HG02840 (cell line): ENCODE measurements at regions not wholly inside any gene's neighbourhood (a gene's known extent, or its start where the extent isn't known, plus 50 kb on each side); places are given as distances from the start of the nearest gene placed in this dataset.
"Not testable (repeated sequence)": the region's sequence is repeated elsewhere in the genome, so short reads cannot be mapped to it uniquely, and the experiment has no call there.

Experiments used
- ATAC-seq: cut with Tn5 transposase; IDR thresholded peaks from one replicate; pipeline ENCODE4 v1.9.1; 2021; ENCODE audit warnings: mild to moderate bottlenecking, moderate library complexity, moderate number of reproducible peaks; ENCODE audit not compliant: unreplicated experiment, low FRiP score

DNA sequence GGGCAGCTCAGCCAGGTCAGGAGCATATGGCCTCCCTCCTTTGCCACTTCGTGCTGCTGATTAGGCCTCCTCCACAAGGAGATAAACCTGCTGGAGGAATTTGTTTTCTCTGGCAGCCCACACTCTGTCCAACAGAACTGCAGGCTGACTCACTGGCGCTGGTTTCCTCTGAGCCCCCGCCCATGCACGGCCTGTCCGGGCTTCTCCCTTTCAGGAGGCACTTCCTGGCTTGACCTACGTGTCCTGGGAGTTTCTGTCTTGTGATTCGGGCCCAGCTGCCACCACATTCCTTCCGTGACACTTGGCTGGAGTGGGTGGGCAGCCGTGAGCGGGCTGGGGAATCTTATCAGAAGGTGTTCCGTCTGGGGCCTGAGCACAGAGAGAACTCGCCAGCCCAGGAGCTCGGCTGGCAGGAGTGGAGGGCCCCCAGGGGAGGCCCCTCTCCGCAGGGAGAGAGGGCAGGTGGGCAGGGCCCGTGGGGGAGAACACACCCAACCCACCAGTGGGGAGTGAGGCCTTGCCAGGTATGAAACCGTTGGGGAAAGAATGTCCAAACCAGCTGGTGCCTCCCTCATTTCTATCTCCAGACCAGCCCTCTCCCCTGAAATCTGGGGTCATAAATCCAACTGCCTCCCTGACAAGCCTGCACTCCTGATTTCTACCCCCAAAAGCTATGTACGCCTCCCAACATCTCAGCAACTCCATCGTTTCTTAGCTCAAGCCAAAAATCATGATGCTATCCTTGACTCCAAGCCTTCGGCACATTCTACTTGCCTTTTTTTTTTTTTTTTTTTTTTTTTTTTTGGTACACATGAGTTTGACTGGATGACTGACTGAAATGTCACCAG, 110.6 kb upstream of the MEF2A start:
- ATAC-seq: no peak

DNA sequence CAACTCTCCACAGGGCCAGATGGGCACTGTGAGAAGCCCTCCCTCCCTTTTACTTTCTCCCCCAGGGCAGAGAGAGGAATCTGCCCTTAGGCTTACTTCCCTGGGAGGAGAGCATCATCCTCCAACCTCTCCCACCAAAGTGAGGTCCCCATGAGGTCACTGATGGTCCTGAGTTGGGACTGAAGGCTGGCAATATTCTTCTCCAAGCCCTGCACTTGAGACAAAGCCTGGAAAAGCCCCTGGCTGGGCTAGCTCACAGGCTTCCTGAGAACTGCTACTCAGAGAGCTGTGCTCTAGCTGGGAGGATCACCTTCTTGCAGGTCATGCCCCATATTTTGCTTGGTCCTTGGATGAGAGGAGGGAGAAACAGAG, 110.0 kb upstream of the MEF2A start:
- no peak for ATAC-seq

DNA sequence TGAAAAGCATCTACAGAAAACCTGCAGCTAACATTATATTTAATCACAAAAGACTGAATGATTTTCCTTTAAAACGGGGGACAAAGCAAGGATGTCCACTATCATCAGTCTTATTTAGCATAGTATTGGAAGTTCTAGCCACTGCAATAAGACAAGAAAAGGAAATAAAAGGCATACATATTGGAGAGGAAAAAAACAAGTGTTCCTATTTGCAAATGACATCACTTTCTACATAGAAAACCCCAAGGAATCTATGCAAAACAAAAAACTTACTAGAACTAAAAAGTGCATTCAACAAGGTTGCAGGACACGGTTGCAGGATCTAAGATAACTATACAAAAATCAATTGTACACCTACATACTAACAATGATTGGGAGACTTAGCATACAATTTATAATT, 101.6 kb upstream of the MEF2A start:
- no peak for ATAC-seq

DNA sequence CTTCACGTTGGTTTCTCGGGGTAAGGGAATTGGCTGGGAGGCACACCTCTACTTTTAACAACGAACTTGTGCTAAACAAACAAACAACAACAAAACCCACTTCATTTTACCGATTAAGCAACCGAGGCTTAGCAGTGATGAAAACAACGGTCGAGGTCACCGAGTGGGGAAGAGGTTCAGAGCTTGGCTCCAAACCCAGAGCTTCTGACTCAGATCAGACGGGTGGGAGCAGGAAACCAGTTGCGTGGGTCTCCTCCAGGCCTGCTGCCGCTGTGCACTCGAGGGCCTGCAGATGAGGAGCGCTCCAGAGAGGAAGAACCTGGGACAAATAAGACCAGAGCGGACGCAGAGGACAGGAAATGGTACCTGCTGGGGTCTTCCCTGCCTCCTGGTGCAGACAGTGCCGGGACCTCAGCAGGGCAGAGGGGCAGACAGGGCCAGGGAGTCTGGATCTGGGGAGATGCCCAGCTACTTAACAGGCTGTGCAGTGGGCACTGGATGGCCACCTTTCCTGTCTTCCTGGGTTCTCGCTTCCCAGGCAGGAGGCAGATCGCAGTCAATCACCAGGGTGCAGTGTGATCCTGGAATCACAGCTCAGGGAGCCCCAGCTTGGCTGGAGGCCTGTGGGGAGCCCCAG, 99.0 kb upstream of the MEF2A start:
- no peak for ATAC-seq

DNA sequence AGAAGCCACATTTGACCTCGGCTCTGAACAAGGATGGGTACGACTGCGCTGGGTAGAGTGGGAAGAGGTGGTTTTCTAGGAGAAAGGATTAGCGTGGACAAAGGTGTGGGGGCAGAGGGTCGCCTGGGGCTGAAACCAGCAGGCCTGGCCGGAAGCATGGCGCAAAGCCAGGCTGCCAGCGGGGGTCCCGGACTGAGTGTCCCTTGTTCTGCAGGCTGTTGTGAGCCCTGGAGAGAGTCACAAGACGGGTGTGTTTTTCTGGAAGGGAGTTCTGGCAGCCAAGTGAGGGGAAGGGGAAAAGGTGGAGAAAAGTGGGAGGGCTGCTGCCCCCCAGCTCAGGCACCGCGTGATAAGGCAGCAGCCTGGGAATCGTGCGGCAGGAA, 98.5 kb upstream of the MEF2A start:
- no peak for ATAC-seq

DNA sequence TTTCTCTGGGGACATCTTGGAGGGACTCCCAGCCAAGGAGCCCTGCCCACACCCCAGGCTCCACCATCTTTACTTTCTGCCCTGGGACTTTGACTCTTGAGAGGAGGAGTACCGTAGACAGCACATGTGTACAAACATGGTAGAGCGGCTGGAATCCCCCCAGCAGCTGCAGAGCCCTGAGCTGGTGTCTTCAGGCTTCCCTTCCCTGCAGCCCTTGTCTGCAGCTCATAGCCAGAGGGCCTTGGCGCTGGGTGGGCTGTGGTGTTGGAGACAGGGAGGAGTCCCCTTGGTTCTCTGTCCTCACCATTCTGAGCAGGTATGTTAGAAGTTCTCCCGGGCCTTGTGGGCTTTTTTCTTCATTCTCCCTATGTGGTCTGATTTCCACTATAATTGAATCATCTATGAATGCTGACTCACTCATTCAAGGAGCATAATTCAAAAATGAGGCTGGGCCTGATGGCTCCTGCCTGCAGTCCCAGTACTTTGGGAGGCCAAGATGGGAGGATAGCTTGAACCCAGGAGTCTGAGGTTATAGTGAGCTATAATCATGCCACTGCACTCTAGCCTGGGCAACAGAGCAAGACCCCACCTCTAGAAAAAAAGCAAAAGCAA, 97.8 kb upstream of the MEF2A start:
- no peak for ATAC-seq

DNA sequence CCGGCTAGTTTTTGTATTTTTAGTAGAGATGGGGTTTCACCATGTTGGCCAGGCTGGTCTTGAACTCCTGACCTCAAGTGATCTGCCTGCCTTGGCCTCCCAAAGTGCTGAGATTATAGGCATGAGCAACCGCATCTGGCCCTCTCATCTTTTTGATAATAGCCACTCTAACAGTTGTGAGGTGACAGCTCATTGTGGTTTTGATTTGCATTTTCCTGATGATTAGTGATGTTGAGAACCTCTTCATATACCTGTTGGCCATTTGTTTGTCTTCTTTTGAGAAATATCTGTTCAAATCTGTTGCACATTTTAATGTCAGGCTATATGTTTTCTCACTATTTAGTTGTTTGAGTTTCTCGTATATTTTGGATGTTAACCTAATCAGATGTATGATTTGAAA, 95.6 kb upstream of the MEF2A start:
- ATAC-seq: not testable (repeated sequence)

DNA sequence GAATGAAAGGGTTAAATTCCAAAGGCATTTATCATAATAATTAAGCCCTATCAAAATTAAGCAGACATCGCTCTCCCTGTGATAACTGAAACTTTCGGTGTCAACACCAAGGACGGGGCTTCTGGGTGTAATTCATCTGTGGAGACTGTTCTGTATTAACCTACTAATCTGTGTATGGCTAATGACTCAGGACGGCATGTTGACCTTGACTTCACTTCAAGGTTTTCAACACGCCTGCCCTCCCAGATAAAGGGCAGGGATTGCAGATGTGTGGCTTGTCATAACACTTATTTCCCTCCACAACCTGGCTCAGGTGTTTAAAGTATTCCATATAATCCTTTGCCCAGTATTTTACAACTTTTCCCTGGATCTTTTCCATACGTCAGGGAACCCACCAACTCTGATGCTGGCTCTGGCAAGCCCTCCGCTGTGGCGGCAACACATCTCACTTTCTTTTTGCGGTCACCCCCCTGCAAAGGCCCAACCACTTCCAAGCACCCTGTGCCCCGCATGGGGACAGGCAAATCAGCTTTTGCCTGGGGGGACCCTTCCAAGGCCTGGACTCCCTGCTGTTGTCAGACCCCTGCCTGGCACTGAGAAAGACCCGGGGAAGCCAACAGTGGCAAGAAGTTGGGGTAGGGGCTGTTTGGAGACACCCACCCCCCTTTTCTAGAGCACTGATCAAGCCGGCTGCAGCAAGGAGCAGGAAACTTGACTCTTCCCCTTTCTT, 93.2 kb upstream of the MEF2A start:
- ATAC-seq: no peak

DNA sequence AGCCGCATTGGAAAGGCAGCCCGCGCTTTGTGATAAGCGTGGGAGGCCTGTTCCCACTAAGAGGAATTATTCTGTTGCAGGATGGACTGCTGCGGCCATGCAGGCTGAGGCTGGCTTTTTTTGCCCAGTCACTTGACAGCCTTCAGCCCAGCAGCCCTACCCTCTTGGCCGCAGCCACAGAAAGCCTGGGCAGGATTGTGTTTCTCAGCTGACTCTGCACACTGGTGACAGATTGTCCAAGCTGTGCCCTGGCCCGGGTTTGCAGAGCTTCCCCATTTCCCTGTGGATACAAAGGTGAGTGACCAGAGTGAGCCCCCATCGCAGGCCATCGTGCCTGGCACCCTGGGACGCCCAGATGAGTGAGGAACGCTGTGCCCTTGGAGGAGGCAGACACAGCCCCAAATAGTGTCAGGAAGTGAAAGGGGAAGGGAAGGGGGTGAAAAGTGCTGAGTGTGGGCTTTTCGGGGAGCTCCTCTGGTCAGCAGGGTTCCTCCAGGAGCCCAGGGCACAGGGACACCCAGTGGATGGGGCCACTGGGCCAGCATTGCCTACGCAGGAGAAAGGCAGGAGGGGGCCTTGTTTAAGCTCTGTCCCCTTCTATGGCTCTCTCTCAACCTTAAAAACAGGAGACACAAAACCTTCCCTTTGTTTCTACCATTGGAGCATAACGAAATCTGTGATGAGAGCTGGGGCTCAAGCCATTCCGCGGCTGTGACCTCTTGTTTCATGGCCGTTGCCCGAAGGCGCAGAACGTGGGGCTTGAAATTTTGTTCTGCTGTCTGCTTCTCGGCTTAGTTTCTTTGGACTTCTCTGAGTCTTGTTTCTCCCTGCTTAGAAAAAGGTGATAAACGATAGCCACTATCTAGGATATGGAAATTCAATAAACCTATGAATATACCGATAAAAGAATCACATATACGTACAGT, 91.5 kb upstream of the MEF2A start:
- no peak for ATAC-seq

DNA sequence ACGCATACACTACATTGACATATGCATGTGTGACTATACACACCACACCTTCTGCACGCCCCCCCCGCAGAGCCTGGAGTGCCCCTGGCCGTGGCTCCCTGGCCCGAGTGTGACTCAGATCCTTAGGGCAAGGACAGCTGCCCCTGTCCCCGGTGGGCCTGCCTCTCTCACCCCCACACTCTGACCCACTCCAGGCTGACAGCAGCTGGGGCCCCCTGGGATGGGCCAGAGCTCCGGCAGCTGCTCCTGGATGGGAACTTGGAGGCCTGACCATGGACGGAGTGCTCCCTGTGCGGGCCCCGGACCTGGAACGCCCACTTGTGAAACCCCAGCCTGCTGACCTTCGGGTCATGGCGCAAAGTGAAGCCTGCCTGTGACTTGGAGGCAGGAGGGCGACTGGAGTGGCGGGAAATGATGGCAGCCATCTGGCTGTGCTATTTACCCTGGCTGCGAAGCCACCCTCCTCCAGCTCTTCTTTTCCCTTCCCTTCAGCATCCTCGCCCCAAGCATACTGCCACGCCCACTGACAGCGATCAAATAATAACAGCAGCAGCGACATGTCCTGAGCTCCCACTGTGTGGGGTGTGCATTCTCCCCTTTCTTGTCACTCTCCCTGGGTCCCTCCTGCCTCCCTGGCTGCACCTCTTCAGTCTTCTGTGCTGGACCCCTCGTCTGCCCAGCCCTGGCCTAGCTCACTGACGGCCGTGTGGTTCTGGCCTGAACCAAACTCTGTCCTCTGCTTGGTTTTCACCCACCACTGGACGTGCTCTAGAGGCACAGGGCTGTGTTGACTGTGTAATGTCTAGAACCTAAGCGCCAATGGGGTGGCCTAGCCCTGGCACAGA, 90.7 kb upstream of the MEF2A start:
- ATAC-seq: no peak

DNA sequence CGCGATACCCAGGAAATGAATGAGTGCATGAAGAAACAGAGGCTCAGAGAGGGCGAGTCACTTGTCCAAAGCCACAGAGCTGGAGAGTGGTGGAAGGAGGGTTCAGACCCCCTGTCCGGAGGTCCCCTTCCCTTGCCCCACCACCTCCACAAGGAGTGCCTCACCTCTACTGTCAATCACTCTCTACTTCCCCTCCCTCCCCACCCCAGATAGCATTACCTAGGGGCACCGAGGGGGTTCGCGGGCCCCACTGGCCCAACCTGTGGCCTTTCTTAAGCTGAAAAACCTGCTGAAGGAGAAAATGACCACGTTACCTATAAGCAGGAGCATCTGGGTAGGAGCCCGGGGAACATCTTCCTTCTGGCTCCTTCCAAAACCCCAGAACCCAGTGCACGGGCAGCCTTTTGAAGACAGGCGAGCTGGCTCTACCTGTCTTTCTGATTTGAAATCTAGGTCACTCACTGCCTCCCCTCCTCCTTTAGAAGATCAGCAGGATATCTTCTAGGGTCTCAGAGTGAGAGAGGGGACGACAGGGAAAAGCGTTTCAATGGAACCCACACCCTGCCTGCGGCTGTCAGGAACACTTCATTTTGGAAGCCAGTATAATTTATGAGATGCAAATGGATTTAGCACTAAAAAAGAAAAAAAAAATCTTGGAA, 89.9 kb upstream of the MEF2A start:
- no peak for ATAC-seq

DNA sequence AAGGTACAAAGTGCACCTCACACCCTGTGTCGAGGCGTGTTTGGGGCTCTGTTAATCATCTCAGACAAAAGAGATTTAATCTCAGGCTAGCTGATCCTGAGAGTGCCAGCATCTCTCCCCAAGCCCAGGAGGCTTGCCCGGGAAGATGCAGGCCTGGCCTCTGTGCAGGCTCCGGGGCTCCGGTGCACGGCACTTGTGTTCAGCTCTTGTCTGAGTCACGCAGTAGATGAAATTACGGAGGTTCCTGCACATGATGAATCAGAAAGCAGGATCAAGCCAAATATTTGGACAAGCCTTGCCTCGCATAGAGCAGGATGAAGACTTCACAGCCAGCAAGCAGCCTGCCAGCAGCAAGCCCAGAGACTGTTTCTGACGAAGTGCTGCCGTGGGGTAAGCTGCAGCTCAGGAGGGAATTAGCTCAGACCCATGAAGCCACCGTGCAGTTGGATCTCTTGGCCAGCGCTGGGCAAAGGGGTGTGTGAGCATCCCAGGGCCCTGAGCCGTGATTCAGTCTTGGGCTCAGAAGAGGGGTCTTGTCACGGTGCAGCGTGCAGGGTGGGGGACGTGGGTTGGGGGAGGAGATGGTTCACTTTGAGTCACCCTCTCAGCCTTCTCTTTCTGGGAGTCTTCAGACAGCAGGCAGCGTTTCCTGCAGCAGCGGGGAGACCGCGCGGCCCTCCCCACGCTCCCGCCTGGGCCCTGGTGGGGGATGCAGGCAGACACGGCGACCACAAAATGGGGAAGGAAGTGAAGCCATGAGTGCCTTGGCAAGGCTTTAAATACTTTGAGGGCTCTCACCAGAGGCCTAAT, 89.2 kb upstream of the MEF2A start:
- ATAC-seq: no peak

DNA sequence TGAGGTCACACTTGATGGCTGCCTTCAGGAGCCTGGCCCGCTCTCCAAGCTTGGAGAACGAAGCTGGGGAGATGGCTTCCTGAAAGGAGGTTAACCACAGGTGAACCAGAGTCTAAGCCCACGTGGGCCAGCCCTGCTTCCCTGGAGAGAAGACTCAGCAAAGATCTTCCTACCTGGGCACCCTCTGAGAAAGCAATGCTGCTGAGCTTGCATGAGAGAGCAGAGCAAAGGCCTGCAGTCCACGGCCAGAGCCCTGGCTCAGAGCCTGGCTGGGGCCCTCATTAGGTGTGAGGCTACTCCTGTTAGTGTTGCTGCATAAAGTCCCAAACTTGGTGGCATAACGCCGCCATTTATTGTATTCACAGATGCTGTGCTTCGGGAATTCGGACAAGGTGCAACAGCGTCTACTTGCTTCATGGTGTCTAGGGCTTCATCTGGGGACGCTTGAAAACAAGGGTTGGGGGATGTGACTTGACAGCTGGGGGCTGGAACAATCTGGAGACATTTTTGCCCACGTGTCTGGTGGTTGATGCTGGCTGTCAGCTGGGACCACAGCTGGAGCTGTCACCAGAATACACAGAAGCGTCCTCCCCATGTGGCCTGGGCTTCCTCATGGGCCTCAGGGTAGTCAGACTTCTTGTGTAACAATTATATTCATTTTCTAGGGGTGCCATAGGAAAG, 87.9 kb upstream of the MEF2A start:
- no peak for ATAC-seq

DNA sequence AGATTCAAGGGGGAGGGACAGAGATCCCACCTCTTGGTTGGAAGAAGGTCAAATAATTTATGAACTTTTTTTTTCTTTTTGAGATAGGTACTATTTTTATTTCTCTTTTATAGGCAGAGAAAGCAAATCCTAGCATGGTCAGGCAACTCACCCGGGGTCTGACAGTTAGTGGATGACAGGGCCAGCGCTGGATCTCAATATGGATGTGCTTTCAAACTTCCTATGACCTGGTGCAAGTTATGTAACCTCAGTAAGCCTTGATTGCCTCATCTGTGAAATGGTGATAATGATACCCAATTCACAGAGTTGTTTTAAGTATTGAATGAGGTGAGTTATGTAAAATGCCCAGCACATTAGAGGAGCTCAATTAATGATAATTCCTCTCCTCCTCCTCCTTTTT, 86.8 kb upstream of the MEF2A start:
- no peak for ATAC-seq

DNA sequence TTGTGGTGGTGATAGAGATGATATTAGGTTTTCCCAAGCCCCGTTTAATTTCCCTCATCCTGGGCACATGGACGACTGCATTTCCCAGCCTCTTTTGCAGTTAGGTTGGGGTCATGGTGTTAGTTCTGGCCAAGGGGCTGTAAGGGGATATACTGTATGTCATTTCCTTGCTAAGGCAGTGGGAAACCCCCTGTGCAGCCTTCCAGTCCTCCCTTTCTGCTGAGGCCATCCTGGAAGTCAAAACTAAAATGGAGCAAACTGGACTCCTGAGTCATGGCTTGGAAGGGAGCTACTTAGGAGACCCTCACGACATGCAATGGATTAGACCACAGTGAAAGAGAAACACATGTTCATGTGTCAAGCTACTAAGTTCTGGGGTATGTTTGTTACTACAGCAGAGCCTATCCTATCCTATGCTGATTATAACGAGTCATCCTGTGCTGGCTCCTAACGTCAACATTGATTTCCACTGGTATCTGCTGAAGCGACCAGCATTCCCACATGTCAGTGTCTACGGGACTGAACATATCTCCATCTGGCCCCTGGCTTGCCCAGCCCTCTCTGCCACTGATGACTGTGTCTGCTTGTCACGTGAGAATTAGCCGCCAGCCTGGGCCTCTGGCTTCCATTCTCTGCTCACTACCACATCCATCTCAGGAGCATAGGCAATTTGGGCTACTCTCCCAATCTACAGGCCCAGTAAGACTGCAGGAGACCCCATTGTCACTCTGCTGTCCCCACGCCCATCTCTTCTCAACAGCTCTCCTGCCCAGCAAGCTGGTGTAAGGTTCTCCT, 85.6 kb upstream of the MEF2A start:
- no peak for ATAC-seq

DNA sequence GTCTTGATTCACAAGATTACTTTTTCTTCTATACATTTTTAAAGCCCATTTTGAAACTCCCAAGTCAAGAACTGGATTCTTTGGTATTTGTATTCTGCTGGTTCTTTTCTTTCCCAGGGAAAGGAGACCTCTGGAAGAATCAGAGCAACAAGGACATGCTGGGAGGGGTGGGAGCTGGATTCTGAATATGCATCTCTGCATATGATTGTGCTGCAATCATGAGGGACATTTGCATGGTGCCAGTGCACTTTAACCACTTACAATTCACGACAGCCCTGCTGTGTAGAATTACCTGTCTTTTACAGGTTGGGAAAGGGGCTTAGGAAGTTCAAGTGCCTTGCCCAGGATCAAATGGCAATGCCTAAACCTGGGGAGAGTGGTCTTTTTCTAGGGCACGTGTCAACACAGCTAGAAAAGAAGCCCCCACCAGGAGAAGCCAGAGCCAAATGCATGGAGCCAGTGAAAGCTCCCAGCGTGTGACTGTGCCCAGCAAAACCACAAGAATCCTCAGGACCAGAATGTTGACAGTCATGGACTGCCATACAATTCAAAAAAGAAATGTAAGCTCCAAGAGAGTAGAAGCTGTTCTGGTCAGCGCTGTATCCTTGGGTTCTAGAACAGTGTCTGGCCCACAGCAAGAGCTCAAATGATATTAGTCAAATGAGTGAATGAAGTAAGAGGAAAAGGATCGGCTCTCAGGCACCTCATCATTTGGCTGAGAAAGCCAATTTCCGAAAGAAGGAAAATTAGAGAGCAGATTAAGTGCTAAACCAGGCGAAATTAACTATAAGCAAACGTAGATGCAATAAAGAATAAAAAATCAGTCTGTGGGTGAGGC, 84.5 kb upstream of the MEF2A start:
- ATAC-seq: no peak
